ENCODE measurements at regions not wholly inside any gene's neighbourhood (a gene's known extent, or its start where the extent isn't known, plus 50 kb on each side); places are given as distances from the start of the nearest gene placed in this dataset.

DNA sequence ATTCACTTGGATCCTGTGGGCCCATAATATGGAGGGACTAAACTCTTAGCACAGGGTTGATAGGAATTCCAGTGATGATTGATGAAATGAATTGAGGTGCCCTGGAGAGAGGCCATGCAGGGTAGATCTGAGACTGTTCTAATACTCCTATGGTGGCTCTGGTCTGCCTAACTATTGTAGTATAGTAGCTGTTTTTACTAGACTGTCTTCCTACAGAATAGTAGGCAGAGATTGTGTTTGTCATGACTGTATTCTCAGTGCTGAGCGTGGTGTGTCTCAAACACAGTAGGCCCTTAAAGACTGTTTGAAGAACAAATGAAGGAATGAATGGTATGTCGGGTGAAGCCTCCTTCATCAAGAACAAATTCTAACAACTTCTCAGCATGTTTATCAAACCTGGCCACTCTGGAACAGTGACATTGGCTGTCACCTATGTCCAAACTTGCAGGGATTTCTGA lies 107.0 kb upstream of the SESN3 start:
- intact Hi-C loops (cut with DNase I): loop anchor here in 2 of 4 donors (2.0 to 5.0 kb wide), 4 partner anchors 105 to 369 kb away; partner anchors contain the start of gene SESN3 (in 1 of the 2)
- Histone ChIP-seq H3K9me3 (no peaks in the 10 kb centered on the region), H3K27me3 (no peaks in the 10 kb centered on the region), H3K4me3 (no peak overlapping the region), H3K27ac (peak overlapping the region; percentile 46 to 85), H3K4me1 (ENCODE audit: insufficient read depth) (peaks cover 16% of the 10 kb centered on the region), H3K36me3 (no peaks in the 10 kb centered on the region)
- DNase-seq: no peak
- TF ChIP-seq POLR2A (IDR thresholded peaks at IDR 0.05) (no peak), EP300 (IDR thresholded peaks at IDR 0.05) (no peak)
- TF ChIP-seq, protein P1, sequence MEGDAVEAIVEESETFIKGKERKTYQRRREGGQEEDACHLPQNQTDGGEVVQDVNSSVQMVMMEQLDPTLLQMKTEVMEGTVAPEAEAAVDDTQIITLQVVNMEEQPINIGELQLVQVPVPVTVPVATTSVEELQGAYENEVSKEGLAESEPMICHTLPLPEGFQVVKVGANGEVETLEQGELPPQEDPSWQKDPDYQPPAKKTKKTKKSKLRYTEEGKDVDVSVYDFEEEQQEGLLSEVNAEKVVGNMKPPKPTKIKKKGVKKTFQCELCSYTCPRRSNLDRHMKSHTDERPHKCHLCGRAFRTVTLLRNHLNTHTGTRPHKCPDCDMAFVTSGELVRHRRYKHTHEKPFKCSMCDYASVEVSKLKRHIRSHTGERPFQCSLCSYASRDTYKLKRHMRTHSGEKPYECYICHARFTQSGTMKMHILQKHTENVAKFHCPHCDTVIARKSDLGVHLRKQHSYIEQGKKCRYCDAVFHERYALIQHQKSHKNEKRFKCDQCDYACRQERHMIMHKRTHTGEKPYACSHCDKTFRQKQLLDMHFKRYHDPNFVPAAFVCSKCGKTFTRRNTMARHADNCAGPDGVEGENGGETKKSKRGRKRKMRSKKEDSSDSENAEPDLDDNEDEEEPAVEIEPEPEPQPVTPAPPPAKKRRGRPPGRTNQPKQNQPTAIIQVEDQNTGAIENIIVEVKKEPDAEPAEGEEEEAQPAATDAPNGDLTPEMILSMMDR (IDR thresholded peaks at IDR 0.05): no peak
- WGBS, 3 donors: 35 to 38% (median 37%) methylated on average over 2 of the region's 2 CpGs

DNA sequence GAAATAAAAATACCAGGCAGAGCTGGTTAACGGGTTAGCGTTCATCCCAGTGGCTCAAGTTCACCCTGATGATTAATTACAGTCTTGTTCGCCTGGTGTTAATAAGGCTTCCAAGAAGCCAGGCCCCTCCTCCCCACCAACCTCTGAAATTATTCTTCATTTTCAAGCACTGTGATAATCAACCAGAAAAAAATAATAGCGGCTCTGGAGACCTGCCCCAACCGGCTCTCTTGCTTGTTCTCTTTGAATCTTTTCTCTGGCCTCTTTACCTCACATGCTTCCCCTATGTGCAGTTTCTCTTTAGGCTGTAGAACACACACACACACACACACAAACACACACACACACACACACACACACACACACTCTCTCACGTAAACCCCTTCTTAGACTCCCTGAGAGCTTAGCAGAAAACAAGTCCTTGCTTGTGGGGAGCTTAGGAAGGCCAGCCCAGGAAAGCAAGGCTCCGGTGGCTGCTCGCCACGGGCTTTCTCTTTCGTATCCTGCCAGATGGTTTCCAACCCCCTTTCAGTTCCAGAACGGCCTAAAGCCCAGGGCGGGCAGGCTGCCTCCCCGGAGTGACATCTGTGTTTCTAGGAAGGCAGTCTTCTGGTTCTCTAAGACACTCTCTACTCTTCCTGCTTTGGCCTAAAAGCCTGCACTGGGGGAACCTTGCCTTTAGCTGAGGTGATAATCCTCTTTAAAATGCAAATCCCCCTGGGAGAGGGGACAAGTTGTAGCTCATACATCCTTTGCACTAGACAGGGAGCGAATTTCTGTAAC lies 106.4 kb upstream of the SESN3 start:
- Histone ChIP-seq H3K27me3 (no peaks in the 10 kb centered on the region), H3K27ac (peak overlapping the region; percentile 46 to 85), H3K9me3 (no peaks in the 10 kb centered on the region), H3K4me1 (ENCODE audit: insufficient read depth) (peaks cover 16% of the 10 kb centered on the region), H3K4me3 (no peak overlapping the region), H3K36me3 (no peaks in the 10 kb centered on the region)
- intact Hi-C loops (cut with DNase I): loop anchor here in 2 of 4 donors (5.0 kb wide), 3 partner anchors 105 to 370 kb away; partner anchors contain the start of gene SESN3 (in 1 of the 2)
- DNase-seq: peak; percentile 58 to 80 (median 72)
- no peak for TF ChIP-seq EP300 (IDR thresholded peaks at IDR 0.05)
- WGBS, 3 donors: 7 to 9% (median 7%) methylated on average over 14 of the region's 14 CpGs

- intact Hi-C loops (cut with DNase I): loop anchor here in 2 of 4 donors (5.0 kb wide), 3 partner anchors 104 to 371 kb away; partner anchors contain the start of gene SESN3 (in 1 of the 2)
- TF ChIP-seq, protein P1 (IDR thresholded peaks at IDR 0.05): no peak
- TF ChIP-seq EP300 (IDR thresholded peaks at IDR 0.05): no peak
- no peak for TF ChIP-seq POLR2A (IDR thresholded peaks at IDR 0.05)
- Histone ChIP-seq H3K27ac (peak overlapping the region in 1 of 2 donors; percentile 85), H3K27me3 (no peaks in the 10 kb centered on the region), H3K36me3 (no peaks in the 10 kb centered on the region), H3K4me3 (no peak overlapping the region), H3K4me1 (ENCODE audit: insufficient read depth) (peaks cover 10% of the 10 kb centered on the region), H3K9me3 (no peaks in the 10 kb centered on the region)
- 94 to 98% (median 95%) methylated on average over 3 of the region's 3 CpGs for WGBS, 3 donors
- no peak for DNase-seq
These were observed 105.0 kb upstream of the SESN3 start for GRCh38 chr11:95335989-95336388.

GRCh38 chr11:95331161-95331560 lies 100.2 kb upstream of the SESN3 start:
- DNase-seq: no peak
- H3K27ac ChIP-seq: no peak overlapping the region
- H3K36me3 ChIP-seq: no peaks in the 10 kb centered on the region
- H3K27me3 ChIP-seq: no peaks in the 10 kb centered on the region
- H3K4me3 ChIP-seq: no peak overlapping the region
- 80 to 84% (median 82%) methylated on average over 1 of the region's 1 CpG for WGBS, 3 donors
- TF ChIP-seq EP300 (IDR thresholded peaks at IDR 0.05) (no peak), POLR2A (IDR thresholded peaks at IDR 0.05) (no peak)
- TF ChIP-seq, protein P1 (IDR thresholded peaks at IDR 0.05): no peak
- intact Hi-C loops (cut with DNase I): no loop called here
- H3K9me3 ChIP-seq: no peaks in the 10 kb centered on the region
- no peaks in the 10 kb centered on the region for H3K4me1 ChIP-seq (ENCODE audit: insufficient read depth)

GRCh38 chr11:95330302-95330701 lies 99.3 kb upstream of the SESN3 start:
- Histone ChIP-seq H3K27me3 (no peaks in the 10 kb centered on the region), H3K4me3 (no peak overlapping the region), H3K36me3 (no peaks in the 10 kb centered on the region), H3K27ac (no peak overlapping the region), H3K9me3 (no peaks in the 10 kb centered on the region), H3K4me1 (ENCODE audit: insufficient read depth) (no peaks in the 10 kb centered on the region)
- DNase-seq: peak in 4 of 5 donors; percentile 35 to 65 (median 52)
- intact Hi-C loops (cut with DNase I): no loop called here
- TF ChIP-seq, protein P1 (IDR thresholded peaks at IDR 0.05): no peak
- TF ChIP-seq POLR2A (IDR thresholded peaks at IDR 0.05): no peak
- TF ChIP-seq EP300 (IDR thresholded peaks at IDR 0.05): no peak
- 88 to 100% (median 91%) methylated on average over 1 of the region's 1 CpG for WGBS, 3 donors

All from ovary (tissue), 7 donors.